HCT116 (cell line): ENCODE measurements at regions not wholly inside any gene's neighbourhood (a gene's known extent, or its start where the extent isn't known, plus 50 kb on each side); places are given as distances from the start of the nearest gene placed in this dataset.

ENCODE experiments used
- ATAC-seq: fragments of 200-7000 bp; cut with Tn5 transposase; 2 replicates; pipeline ENCODE4 v1.9.1; 2020; ENCODE audit warnings: mild to moderate bottlenecking, moderate library complexity
- BruUV-seq: library from RNA; stranded (reverse); fragments of 400-500 nt; replicated peaks from 2 replicates; lab custom pipeline; 2021; lab: Mats Ljungman, UMichigan
- CTCF ChIA-PET: fragments of 300-600 bp; sonication (Branson Sonifier 250); formaldehyde crosslinking; loops from one replicate; lab custom pipeline; 2021; ENCODE audit warnings: antibody characterized with exemption; lab: Charles Lee
- POLR2A ChIA-PET: fragments of 300-600, 350-600 bp; sonication (Branson Sonifier 250); formaldehyde crosslinking; loops from one replicate; lab custom pipeline; 2021; ENCODE audit warnings: antibody characterized with exemption; lab: Charles Lee
- RAD21 ChIA-PET, 2 experiments: fragments of 300-600 bp; sonication (Branson Sonifier 250); formaldehyde crosslinking; loops; one replicate each; lab custom pipeline; 2023; ENCODE audit warnings: low total read pairs in 2 of 2; ENCODE audit not compliant: uncharacterized antibody in 2 of 2, unreplicated experiment in 2 of 2, low non-redundant PET in 1 of 2; lab: Charles Lee
- DNase-seq: peaks from one replicate; pipeline ENCODE4 v3.0.0-alpha.2; 2010; ENCODE audit warnings: low read depth, low spot score
- H2AFZ ChIP-seq: fragments of 200-600 bp; shearing (Covaris generic), sonication (generic); 2 replicates; pipeline ENCODE4 v1.6.1; 2017; ENCODE audit warnings: low read depth, mixed run types, mixed read lengths, antibody characterized with exemption, low read length; ENCODE audit not compliant: poor library complexity, severe bottlenecking
- H3K27ac ChIP-seq: 2 replicates; pipeline ENCODE4 v1.5.1; 2012; ENCODE audit warnings: low read depth, low read length
- H3K27me3 ChIP-seq: fragments of 200-600 bp; sonication (generic); 2 replicates; pipeline ENCODE4 v1.6.1; 2016; ENCODE audit warnings: mixed run types, low read length, mixed read lengths; ENCODE audit not compliant: insufficient read depth
- H3K36me3 ChIP-seq, 2 experiments: fragments of 200-500 bp in 1 of 2; fragments of 200-600 bp in 1 of 2; sonication (Bioruptor generic) in 1 of 2; sonication (generic) in 1 of 2; 2 replicates each; pipeline versions ENCODE4 v1.5.1 to v1.6.1; 2014 to 2016; ENCODE audit warnings: low read length in 2 of 2, inconsistent platforms in 1 of 2, mixed read lengths in 1 of 2, mixed run types in 1 of 2; ENCODE audit not compliant: insufficient read depth in 2 of 2, control insufficient read depth in 1 of 2
- H3K4me1 ChIP-seq, 2 experiments: fragments of 200-600 bp in 1 of 2; sonication (generic) in 1 of 2; 2 replicates each; pipeline versions ENCODE4 v1.5.1 to v1.6.1; 2012 to 2017; ENCODE audit warnings: low read length in 2 of 2, inconsistent platforms in 1 of 2, mild to moderate bottlenecking in 1 of 2, mixed read lengths in 1 of 2, mixed run types in 1 of 2, moderate library complexity in 1 of 2; ENCODE audit not compliant: insufficient read depth in 2 of 2, control insufficient read depth in 1 of 2
- H3K4me2 ChIP-seq: fragments of 200-600 bp; sonication (generic); 2 replicates; pipeline ENCODE4 v1.6.1; 2017; ENCODE audit warnings: mixed run types, low read length, mixed read lengths
- H3K4me3 ChIP-seq, 2 experiments: fragments of 200-600 bp in 1 of 2; sonication (generic) in 1 of 2; replicated peaks in 1 of 2; 2 replicates each; pipeline ENCODE4 v1.5.1; 2011 to 2016; ENCODE audit warnings: low read length in 2 of 2, control low read depth in 1 of 2, low read depth in 1 of 2, mild to moderate bottlenecking in 1 of 2, mixed read lengths in 1 of 2, mixed run types in 1 of 2
- H3K79me2 ChIP-seq: fragments of 200-600 bp; sonication (generic); 2 replicates; pipeline ENCODE4 v1.6.1; 2017; ENCODE audit warnings: mild to moderate bottlenecking, mixed run types, low read length, moderate library complexity, mixed read lengths; ENCODE audit not compliant: insufficient read depth
- H3K9ac ChIP-seq: fragments of 200-600 bp; sonication (generic); 2 replicates; pipeline ENCODE4 v1.6.1; 2016; ENCODE audit warnings: low read length, mixed read lengths
- H3K9me2 ChIP-seq: fragments of 200-600 bp; sonication (generic), shearing (Covaris generic); 2 replicates; pipeline ENCODE4 v1.6.1; 2017; ENCODE audit warnings: mixed run types, mild to moderate bottlenecking, moderate library complexity; ENCODE audit not compliant: insufficient read depth
- H3K9me3 ChIP-seq, 2 experiments: fragments of 200-500 bp in 1 of 2; fragments of 200-600 bp in 1 of 2; sonication (Bioruptor generic) in 1 of 2; sonication (generic) in 1 of 2; 2 replicates each; pipeline ENCODE4 v1.6.1; 2014 to 2017; ENCODE audit warnings: low read length in 2 of 2, mixed read lengths in 2 of 2, inconsistent platforms in 1 of 2, low read depth in 1 of 2, mild to moderate bottlenecking in 1 of 2, mixed run types in 1 of 2, moderate library complexity in 1 of 2; ENCODE audit not compliant: control insufficient read depth in 1 of 2, insufficient read depth in 1 of 2
- H4K20me1 ChIP-seq: fragments of 200-600 bp; sonication (generic), shearing (Covaris generic); 2 replicates; pipeline ENCODE4 v1.6.1; 2017; ENCODE audit warnings: mixed run types, mild to moderate bottlenecking, moderate library complexity; ENCODE audit not compliant: insufficient read depth
- CEBPB ChIP-seq: IDR thresholded peaks from 2 replicates; pipeline ENCODE4 v1.6.1; 2012; ENCODE audit warnings: low read depth
- EGR1 ChIP-seq: IDR thresholded peaks from 2 replicates; pipeline ENCODE4 v1.6.1; 2012; ENCODE audit warnings: low read depth
- ELF1 ChIP-seq: IDR thresholded peaks from 2 replicates; pipeline ENCODE4 v1.6.1; 2012; ENCODE audit warnings: low read depth, borderline replicate concordance
- EZH2 ChIP-seq: fragments of 200-600 bp; sonication (generic); IDR thresholded peaks from 2 replicates; pipeline ENCODE4 v1.6.1; 2017; ENCODE audit warnings: antibody characterized with exemption, mixed run types
- EZH2phosphoT487 ChIP-seq: fragments of 200-600 bp; IDR thresholded peaks from 2 replicates; pipeline ENCODE4 v1.6.1; 2018; ENCODE audit warnings: antibody characterized with exemption, borderline replicate concordance
- FOSL1 ChIP-seq: IDR thresholded peaks from 2 replicates; pipeline ENCODE4 v1.6.1; 2012; ENCODE audit warnings: low read depth
- POLR2A ChIP-seq: IDR thresholded peaks from 2 replicates; pipeline ENCODE4 v1.7.0; 2011; ENCODE audit warnings: borderline replicate concordance; ENCODE audit not compliant: insufficient read depth, insufficient read length; ENCODE audit errors: extremely low read depth
- POLR2AphosphoS5 ChIP-seq: IDR thresholded peaks from 2 replicates; pipeline ENCODE4 v1.6.1; 2011; ENCODE audit warnings: mild to moderate bottlenecking, low read depth, low read length, moderate library complexity
- RAD21 ChIP-seq: IDR thresholded peaks from 2 replicates; pipeline ENCODE4 v1.6.1; 2012; ENCODE audit warnings: low read depth, mild to moderate bottlenecking
- SIN3A ChIP-seq: IDR thresholded peaks from 2 replicates; pipeline ENCODE4 v1.6.1; 2012; ENCODE audit warnings: low read depth
- SP1 ChIP-seq: IDR thresholded peaks from 2 replicates; pipeline ENCODE4 v1.6.1; 2012; ENCODE audit warnings: low read depth
- SRF ChIP-seq: IDR thresholded peaks from 2 replicates; pipeline ENCODE4 v1.6.1; 2012; ENCODE audit warnings: low read depth
- TCF7L2 ChIP-seq: IDR thresholded peaks from 2 replicates; pipeline ENCODE4 v1.7.0; 2011; ENCODE audit warnings: borderline replicate concordance, inconsistent platforms; ENCODE audit not compliant: insufficient read depth, insufficient read length; ENCODE audit errors: extremely low read depth
- YY1 ChIP-seq: IDR thresholded peaks from 2 replicates; pipeline ENCODE4 v1.6.1; 2011; ENCODE audit warnings: low read length, low read depth, moderate library complexity, mild to moderate bottlenecking; ENCODE audit not compliant: insufficient replicate concordance; ENCODE audit errors: extremely low read depth
- ZFX ChIP-seq: fragments of 450-650 bp; IDR thresholded peaks from 2 replicates; pipeline ENCODE4 v1.6.1; 2017
- intact Hi-C: fragments of 100-400 bp; cut with micrococcal nuclease; formaldehyde crosslinking; loops from 2 replicates; pipeline ENCODE4 v1.10.0; 2022
- TF ChIP-seq, protein P1 (sequence below): IDR thresholded peaks from 2 replicates; pipeline ENCODE4 v1.6.1; 2012; ENCODE audit warnings: low read depth
- TF ChIP-seq, protein P2 (sequence below): IDR thresholded peaks from 2 replicates; pipeline ENCODE4 v1.6.1; 2012
- TF ChIP-seq, protein P3 (sequence below): IDR thresholded peaks from 2 replicates; pipeline ENCODE4 v1.6.1; 2012

DNA sequence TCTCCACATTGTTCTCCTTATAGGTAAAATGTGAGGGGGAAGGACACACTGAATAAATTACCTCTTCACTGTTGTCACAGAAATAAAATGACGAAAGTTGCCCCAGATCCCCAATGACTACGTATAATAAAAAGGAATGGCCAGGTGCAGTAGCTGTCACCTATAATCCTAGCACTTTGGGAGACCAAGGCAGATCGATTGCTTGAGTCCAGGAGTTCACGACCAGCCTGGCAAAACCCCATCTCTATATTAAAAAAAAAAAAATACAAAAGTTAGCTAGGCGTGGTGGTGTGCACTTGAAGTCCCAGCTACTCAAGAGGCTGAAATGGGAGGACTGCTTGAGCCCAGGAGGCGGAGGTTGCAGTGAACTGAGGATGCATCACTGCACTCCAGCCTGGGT, 82.2 kb upstream of the APC start:
- no peak overlapping the region for H3K4me2 ChIP-seq
- no peaks in the 10 kb centered on the region for H4K20me1 ChIP-seq
- no peaks in the 10 kb centered on the region for H3K27me3 ChIP-seq
- H3K4me1 ChIP-seq = no peaks in the 10 kb centered on the region
- no peaks in the 10 kb centered on the region for H3K9me3 ChIP-seq
- ChIA-PET POLR2A (no interaction called here), CTCF (no interaction called here), RAD21 (no interaction called here)
- intact Hi-C loops = no loop called here
- no TSS peak for BruUV-seq
- no peaks in the 10 kb centered on the region for H3K9me2 ChIP-seq
- no peaks in the 10 kb centered on the region for H3K36me3 ChIP-seq
- H3K9ac ChIP-seq = no peak overlapping the region
- H2AFZ ChIP-seq = no peak overlapping the region
- DNase-seq (no peak), ATAC-seq (no peak)
- H3K79me2 ChIP-seq = no peaks in the 10 kb centered on the region
- TF ChIP-seq EGR1 = no peak
- TF ChIP-seq EZH2 = no peak
- no peak for TF ChIP-seq SIN3A
- TF ChIP-seq CEBPB = no peak
- TF ChIP-seq YY1 = no peak
- TF ChIP-seq, protein P1, sequence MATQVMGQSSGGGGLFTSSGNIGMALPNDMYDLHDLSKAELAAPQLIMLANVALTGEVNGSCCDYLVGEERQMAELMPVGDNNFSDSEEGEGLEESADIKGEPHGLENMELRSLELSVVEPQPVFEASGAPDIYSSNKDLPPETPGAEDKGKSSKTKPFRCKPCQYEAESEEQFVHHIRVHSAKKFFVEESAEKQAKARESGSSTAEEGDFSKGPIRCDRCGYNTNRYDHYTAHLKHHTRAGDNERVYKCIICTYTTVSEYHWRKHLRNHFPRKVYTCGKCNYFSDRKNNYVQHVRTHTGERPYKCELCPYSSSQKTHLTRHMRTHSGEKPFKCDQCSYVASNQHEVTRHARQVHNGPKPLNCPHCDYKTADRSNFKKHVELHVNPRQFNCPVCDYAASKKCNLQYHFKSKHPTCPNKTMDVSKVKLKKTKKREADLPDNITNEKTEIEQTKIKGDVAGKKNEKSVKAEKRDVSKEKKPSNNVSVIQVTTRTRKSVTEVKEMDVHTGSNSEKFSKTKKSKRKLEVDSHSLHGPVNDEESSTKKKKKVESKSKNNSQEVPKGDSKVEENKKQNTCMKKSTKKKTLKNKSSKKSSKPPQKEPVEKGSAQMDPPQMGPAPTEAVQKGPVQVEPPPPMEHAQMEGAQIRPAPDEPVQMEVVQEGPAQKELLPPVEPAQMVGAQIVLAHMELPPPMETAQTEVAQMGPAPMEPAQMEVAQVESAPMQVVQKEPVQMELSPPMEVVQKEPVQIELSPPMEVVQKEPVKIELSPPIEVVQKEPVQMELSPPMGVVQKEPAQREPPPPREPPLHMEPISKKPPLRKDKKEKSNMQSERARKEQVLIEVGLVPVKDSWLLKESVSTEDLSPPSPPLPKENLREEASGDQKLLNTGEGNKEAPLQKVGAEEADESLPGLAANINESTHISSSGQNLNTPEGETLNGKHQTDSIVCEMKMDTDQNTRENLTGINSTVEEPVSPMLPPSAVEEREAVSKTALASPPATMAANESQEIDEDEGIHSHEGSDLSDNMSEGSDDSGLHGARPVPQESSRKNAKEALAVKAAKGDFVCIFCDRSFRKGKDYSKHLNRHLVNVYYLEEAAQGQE = no peak
- no peak for TF ChIP-seq POLR2AphosphoS5
- no peak for TF ChIP-seq RAD21
- no peak for TF ChIP-seq SRF
- TF ChIP-seq, protein P2, sequence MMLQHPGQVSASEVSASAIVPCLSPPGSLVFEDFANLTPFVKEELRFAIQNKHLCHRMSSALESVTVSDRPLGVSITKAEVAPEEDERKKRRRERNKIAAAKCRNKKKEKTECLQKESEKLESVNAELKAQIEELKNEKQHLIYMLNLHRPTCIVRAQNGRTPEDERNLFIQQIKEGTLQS = no peak
- no peak for TF ChIP-seq FOSL1
- TF ChIP-seq, protein P3, sequence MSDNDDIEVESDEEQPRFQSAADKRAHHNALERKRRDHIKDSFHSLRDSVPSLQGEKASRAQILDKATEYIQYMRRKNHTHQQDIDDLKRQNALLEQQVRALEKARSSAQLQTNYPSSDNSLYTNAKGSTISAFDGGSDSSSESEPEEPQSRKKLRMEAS = no peak
- TF ChIP-seq POLR2A = no peak
- no peak for TF ChIP-seq EZH2phosphoT487
- no peak for TF ChIP-seq TCF7L2
- no peak for TF ChIP-seq SP1
- no peak for TF ChIP-seq ELF1
- no peak for TF ChIP-seq ZFX
- H3K4me3 ChIP-seq = no peak overlapping the region
- H3K27ac ChIP-seq = no peak overlapping the region
